ENCODE measurements at regions not wholly inside any gene's neighbourhood (a gene's known extent, or its start where the extent isn't known, plus 50 kb on each side); places are given as distances from the start of the nearest gene placed in this dataset.
"Not testable (repeated sequence)": the region's sequence is repeated elsewhere in the genome, so short reads cannot be mapped to it uniquely, and the experiment has no call there.

DNA sequence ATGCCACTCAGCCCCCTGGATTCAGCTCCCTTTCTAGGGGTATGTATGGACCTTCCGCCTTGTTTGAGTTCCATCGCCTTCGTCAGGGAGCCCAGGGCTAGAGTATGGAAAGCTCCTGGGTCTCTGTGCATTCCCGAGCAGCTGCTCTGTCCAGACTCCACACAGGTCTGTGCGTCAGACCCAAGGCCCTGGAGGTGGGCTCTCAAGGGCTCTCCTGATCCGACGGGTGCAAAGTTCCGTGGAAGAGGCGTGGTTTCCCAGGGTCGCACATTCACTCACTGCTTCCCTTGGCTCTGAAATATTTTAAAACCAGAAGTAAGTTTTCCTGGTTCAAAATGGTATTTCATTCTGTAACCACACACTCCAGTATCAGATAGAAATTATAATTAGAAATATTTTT is 863.2 kb downstream of the TRIML1 start:
- no peak overlapping the region for H3K27ac ChIP-seq
- no peaks in the 10 kb centered on the region for H3K9me3 ChIP-seq
- no peaks in the 10 kb centered on the region for H3K27me3 ChIP-seq (replicated peaks; ENCODE audit: insufficient read depth)
- no peak overlapping the region for H3K4me3 ChIP-seq
- ATAC-seq (ENCODE audit: insufficient number of reproducible peaks, low FRiP score, low read depth), result no peak
- TF ChIP-seq, protein P1, sequence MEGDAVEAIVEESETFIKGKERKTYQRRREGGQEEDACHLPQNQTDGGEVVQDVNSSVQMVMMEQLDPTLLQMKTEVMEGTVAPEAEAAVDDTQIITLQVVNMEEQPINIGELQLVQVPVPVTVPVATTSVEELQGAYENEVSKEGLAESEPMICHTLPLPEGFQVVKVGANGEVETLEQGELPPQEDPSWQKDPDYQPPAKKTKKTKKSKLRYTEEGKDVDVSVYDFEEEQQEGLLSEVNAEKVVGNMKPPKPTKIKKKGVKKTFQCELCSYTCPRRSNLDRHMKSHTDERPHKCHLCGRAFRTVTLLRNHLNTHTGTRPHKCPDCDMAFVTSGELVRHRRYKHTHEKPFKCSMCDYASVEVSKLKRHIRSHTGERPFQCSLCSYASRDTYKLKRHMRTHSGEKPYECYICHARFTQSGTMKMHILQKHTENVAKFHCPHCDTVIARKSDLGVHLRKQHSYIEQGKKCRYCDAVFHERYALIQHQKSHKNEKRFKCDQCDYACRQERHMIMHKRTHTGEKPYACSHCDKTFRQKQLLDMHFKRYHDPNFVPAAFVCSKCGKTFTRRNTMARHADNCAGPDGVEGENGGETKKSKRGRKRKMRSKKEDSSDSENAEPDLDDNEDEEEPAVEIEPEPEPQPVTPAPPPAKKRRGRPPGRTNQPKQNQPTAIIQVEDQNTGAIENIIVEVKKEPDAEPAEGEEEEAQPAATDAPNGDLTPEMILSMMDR (IDR thresholded peaks at IDR 0.05), result no peak
- no peaks in the 10 kb centered on the region for H3K4me1 ChIP-seq (ENCODE audit: control insufficient read depth in 1 of 2, low read depth in 2 of 2)
- no peaks in the 10 kb centered on the region for H3K36me3 ChIP-seq
- DNase-seq (ENCODE audit: low spot score), result no peak

DNA sequence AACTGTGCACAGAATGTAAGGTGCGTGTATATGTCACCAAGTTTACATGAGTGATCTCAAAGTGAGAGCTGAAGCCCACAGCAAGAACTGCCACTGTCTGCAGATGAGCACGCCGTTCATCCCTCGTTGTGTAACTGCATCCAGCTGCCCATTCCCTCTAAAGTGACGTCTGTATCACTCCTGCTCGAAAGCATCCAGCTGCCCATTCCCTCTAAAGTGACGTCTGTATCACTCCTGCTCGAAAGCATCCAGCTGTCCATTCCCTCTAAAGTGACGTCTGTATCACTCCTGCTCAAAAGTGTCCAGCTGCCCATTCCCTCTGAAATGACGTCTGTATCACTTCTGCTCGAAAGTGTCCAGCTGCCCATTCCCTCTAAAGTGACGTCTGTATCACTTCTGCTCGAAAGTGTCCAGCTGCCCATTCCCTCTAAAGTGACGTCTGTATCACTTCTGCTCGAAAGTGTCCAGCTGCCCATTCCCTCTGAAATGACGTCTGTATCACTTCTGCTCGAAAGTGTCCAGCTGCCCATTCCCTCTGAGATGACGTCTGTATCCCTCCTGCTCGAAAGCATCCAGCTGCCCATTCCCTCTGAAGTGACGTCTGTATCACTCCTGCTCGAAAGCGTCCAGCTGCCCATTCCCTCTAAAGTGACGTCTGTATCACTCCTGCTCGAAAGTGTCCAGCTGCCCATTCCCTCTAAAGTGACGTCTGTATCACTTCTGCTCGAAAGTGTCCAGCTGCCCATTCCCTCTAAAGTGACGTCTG is 871.4 kb downstream of the TRIML1 start:
- DNase-seq (ENCODE audit: low spot score); H3K4me1 ChIP-seq (ENCODE audit: control insufficient read depth in 1 of 2, low read depth in 2 of 2); H3K27me3 ChIP-seq (replicated peaks; ENCODE audit: insufficient read depth); H3K9me3 ChIP-seq; H3K36me3 ChIP-seq; H3K27ac ChIP-seq; ATAC-seq (ENCODE audit: insufficient number of reproducible peaks, low FRiP score, low read depth); H3K4me3 ChIP-seq: not testable (repeated sequence)

DNA sequence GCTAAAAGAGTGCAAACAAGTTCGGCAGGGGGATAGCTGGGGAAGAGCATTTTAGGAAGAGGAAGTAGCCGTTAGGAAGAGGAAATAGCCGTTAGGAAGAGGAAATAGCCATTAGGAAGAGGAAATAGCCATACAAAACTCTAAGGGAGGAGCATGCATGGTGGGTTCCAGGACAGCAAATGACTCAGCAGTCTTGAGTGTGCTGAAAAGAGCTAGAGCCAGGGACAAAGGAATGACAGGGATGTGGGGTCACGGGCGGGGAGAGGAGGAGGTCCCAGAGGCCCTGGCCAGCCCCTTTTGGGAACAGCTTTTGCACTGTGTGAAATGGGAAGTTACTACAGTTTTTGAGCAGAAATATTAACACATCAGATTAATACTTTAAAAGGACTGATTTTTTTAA is 882.6 kb downstream of the TRIML1 start:
- Histone ChIP-seq H3K4me3 (no peak overlapping the region), H3K9me3 (no peaks in the 10 kb centered on the region), H3K27ac (no peak overlapping the region), H3K27me3 (replicated peaks; ENCODE audit: insufficient read depth) (no peaks in the 10 kb centered on the region), H3K36me3 (no peaks in the 10 kb centered on the region), H3K4me1 (ENCODE audit: control insufficient read depth in 1 of 2, low read depth in 2 of 2) (no peaks in the 10 kb centered on the region)
- TF ChIP-seq, protein P1 (IDR thresholded peaks at IDR 0.05), result no peak
- ATAC-seq (ENCODE audit: insufficient number of reproducible peaks, low FRiP score, low read depth) (no peak), DNase-seq (ENCODE audit: low spot score) (no peak)

DNA sequence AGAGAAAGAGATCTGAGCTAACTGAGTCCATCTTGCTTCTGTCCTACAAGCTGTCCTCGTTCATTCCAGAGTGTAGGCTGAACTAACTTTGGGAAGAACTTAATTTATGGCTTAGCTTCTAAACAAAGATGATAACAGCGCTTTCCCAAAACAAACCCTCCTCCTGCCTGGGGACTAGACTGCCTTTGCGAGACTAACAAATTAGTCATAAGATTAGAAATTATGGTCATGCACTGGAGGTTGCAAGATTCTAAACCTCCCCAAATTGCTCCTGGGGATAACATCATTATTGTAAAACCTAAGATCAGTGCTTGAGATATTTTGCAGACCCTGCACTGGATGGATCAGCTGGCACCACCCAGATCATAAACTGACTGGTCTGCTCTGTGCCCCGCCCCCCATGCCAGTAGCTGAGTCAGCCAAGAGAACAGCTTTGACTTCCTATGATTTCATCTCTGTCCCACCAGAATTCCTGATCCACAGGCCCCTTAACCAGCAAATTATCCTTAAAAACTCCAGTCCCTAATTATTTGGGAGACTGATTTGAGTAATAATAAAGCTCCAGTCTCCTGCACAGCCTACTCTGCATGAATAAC is 883.3 kb downstream of the TRIML1 start:
- no peaks in the 10 kb centered on the region for H3K27me3 ChIP-seq (replicated peaks; ENCODE audit: insufficient read depth)
- H3K4me1 ChIP-seq (ENCODE audit: control insufficient read depth in 1 of 2, low read depth in 2 of 2), result no peaks in the 10 kb centered on the region
- H3K9me3 ChIP-seq, result no peaks in the 10 kb centered on the region
- H3K4me3 ChIP-seq, result no peak overlapping the region
- no peaks in the 10 kb centered on the region for H3K36me3 ChIP-seq
- ATAC-seq (ENCODE audit: insufficient number of reproducible peaks, low FRiP score, low read depth), result no peak
- no peak overlapping the region for H3K27ac ChIP-seq
- no peak for DNase-seq (ENCODE audit: low spot score)
- TF ChIP-seq, protein P1 (IDR thresholded peaks at IDR 0.05), result no peak

DNA sequence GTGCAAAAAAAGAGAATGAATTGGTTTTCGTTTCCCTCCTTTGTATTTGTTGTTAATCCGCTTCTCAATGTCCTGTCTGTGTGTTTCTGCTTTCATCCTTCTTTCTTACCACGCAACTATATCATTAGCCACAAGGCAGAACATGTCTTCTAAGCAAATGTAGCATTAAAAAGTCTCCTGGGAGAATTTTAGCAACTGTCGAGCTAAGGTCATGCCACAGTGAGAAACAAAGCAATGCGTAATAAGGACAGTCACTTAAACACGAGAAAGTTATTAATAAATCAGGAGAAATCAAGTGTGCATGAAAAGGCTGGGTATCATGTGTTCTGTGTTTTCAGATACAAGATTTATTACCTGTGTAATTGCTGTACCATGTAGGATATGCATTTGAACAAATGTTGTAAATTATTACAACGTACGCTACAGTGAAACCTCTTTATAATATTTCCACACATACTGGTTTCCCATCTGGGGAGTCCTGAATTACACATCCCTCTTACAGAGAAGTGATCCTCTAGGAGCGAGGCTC is 890.8 kb downstream of the TRIML1 start:
- H3K27ac ChIP-seq, result no peak overlapping the region
- no peak for ATAC-seq (ENCODE audit: insufficient number of reproducible peaks, low FRiP score, low read depth)
- H3K9me3 ChIP-seq, result no peaks in the 10 kb centered on the region
- H3K4me3 ChIP-seq, result no peak overlapping the region
- no peak for DNase-seq (ENCODE audit: low spot score)
- TF ChIP-seq, protein P1 (IDR thresholded peaks at IDR 0.05), result no peak
- H3K27me3 ChIP-seq (replicated peaks; ENCODE audit: insufficient read depth), result no peaks in the 10 kb centered on the region
- no peaks in the 10 kb centered on the region for H3K4me1 ChIP-seq (ENCODE audit: control insufficient read depth in 1 of 2, low read depth in 2 of 2)
- H3K36me3 ChIP-seq, result no peaks in the 10 kb centered on the region
